AG04449 (cell line): ENCODE measurements at regions not wholly inside any gene's neighbourhood (a gene's known extent, or its start where the extent isn't known, plus 50 kb on each side); places are given as distances from the start of the nearest gene placed in this dataset.
"Not testable (repeated sequence)": the region's sequence is repeated elsewhere in the genome, so short reads cannot be mapped to it uniquely, and the experiment has no call there.

ENCODE experiments used
- CTCF ChIA-PET: fragments of 350-600 bp; formaldehyde crosslinking; extraction: SDS; loops from one replicate; lab custom pipeline; 2021; ENCODE audit warnings: antibody characterized with exemption; lab: Yijun Ruan, JAX
- POLR2A ChIA-PET: fragments of 400-600, 350-600 bp; formaldehyde crosslinking; extraction: SDS; loops from one replicate; lab custom pipeline; 2020; ENCODE audit warnings: antibody characterized with exemption, inconsistent platforms; lab: Yijun Ruan, JAX
- DNase-seq: peaks from one replicate; pipeline ENCODE4 v3.0.0-alpha.2; 2010; ENCODE audit warnings: low read depth, low spot score
- H3K4me3 ChIP-seq: 2 replicates; pipeline ENCODE4 v1.5.1; 2011; ENCODE audit warnings: low read depth, mild to moderate bottlenecking, control low read depth, low read length
- TF ChIP-seq, protein P1 (sequence below): IDR thresholded peaks from one replicate; pipeline ENCODE4 v1.5.1; 2011; ENCODE audit warnings: mild to moderate bottlenecking, moderate library complexity, low read length, control low read depth, inconsistent platforms; ENCODE audit not compliant: insufficient read depth; ENCODE audit errors: missing control alignments

DNA sequence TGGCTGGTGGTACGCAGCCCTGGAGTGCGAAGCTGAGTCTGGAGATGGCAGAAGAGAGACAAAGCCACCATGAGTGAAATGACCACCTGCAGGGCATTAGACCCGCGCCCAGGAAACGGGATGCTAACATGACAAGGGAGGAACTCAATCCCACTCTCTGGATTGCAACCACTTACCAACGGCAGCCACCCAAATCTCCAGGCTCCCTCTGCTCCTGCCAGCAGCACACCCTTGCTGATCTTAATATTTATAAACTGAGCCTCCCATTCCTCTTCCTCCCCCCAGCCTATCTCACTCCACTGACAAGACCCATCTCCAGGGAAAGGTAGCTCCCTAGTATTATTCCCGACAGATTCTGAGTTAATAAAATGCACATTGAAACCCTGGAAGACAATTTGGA, 1508.8 kb downstream of the FOXD4L5 start:
- H3K4me3 ChIP-seq, CTCF ChIA-PET, POLR2A ChIA-PET, DNase-seq: not testable (repeated sequence)

DNA sequence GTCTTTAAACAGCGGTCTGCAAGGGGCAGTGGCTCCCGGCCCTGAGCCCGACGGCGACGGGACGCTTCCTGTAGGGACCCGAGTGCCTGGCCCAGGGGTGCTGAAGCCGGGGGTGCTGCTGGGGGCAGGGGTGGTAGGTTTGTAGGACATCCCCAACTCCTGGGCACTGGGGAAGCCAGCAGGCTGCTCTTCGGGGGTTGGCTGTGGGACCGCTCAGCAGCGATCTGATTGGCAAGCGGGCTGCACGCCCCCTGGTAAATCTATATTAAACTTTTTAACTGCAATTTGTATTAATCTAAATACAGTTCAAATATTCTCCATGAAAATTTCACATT, 1510.0 kb downstream of the FOXD4L5 start:
- H3K4me3 ChIP-seq, DNase-seq, POLR2A ChIA-PET, CTCF ChIA-PET: not testable (repeated sequence)

DNA sequence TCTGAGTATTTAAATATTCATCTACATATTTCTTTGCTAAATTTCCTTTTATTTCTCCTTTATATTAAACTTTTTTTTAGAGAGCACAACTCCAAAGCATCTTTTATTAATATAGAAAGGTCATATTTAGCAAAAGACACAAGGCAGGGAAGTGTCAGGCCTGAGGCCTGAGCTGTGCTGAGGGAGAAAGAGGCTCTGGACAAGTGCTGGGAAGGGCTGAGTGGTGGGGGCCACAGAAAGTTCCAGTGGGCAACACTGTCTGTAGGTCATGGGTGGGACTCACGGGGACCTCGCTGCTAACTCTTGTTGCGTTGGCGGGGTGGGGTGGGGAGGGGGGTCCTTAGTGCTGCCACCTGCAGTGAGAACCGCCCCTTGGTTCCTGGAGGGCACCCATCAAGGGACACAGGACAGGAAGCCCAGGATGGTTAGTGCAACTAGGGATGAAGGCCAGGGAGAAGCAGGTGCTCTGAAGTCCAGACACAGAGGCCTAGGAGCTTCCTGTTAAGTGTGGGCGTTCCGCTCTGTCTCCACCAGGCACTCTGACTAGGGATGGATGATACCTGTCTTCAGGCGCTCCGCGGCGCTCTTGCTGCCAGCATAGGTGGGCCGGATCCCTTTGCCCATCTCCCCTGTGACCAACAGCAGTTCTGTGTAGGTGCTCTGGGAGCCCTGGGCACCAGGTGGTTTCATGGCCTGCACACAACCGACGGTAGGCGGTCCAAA, 1510.5 kb downstream of the FOXD4L5 start:
- CTCF ChIA-PET, H3K4me3 ChIP-seq, DNase-seq, POLR2A ChIA-PET: not testable (repeated sequence)

DNA sequence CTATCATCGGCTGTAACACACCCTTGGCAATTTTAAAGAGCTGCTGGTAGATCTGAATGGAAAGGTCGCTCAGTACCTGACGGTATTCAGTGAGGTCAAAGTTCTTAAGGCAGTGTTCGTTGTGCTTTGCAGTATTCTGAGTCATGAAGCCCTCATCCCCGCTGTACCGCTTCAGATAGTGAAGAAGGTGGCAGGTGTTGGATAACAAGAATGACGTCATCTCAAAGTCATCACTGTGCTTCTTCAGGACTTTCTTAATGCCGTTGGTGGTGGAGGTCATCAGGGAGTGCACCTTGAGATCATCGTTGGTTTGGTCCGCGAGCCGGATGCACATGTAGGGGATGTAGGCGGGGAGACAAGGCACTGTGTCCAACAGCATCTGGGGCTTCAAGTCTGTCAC, 1522.8 kb downstream of the FOXD4L5 start:
- POLR2A ChIA-PET, DNase-seq, H3K4me3 ChIP-seq, CTCF ChIA-PET: not testable (repeated sequence)

DNA sequence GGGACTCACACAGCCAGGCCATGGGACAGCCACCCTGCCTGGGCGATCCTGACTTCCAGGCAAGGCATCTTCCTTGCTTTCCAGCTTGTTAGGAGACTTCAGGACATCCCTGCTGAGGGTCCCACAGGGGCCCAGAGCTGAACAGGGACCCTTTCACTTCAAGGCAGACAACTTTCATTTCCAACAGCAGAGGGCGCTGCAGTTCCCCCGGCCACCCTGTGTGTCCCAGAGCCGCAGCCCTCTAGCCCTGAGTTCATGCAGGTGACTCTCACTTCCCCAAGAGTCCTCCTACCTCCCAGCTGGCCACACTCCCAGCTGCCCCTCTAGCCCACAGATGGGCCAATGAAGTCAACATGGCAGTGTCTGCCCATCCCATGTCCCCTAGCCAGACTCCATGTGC, 1556.0 kb downstream of the FOXD4L5 start:
- POLR2A ChIA-PET: not testable (repeated sequence)

DNA sequence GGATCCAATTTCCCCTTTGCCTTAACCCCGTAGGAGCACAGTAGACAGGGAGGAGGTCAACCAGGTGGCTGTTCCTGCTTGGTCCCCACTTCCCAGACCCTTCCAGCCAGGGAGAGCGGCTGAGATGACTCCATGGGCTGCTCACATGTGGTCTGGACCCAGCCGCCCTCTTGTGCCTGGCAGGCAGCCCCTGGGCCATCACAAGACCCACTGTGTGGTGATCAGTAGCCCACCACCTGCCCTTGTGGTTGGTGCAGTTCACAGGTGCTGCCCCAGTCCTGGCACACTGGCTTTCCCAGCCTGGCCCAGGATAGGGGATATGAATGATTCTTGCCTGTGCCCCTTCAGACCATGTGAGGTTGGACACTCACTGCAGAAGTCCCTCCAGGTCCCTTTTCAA, 1556.7 kb downstream of the FOXD4L5 start:
- ChIA-PET CTCF (no interaction called here), POLR2A (no interaction called here)
- TF ChIP-seq, protein P1, sequence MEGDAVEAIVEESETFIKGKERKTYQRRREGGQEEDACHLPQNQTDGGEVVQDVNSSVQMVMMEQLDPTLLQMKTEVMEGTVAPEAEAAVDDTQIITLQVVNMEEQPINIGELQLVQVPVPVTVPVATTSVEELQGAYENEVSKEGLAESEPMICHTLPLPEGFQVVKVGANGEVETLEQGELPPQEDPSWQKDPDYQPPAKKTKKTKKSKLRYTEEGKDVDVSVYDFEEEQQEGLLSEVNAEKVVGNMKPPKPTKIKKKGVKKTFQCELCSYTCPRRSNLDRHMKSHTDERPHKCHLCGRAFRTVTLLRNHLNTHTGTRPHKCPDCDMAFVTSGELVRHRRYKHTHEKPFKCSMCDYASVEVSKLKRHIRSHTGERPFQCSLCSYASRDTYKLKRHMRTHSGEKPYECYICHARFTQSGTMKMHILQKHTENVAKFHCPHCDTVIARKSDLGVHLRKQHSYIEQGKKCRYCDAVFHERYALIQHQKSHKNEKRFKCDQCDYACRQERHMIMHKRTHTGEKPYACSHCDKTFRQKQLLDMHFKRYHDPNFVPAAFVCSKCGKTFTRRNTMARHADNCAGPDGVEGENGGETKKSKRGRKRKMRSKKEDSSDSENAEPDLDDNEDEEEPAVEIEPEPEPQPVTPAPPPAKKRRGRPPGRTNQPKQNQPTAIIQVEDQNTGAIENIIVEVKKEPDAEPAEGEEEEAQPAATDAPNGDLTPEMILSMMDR: no peak
- DNase-seq: no peak
- H3K4me3 ChIP-seq: no peak overlapping the region

More for the DNA sequence above, 1556.0 kb downstream of the FOXD4L5 start:
- CTCF ChIA-PET, H3K4me3 ChIP-seq, DNase-seq: not testable (repeated sequence)

DNA sequence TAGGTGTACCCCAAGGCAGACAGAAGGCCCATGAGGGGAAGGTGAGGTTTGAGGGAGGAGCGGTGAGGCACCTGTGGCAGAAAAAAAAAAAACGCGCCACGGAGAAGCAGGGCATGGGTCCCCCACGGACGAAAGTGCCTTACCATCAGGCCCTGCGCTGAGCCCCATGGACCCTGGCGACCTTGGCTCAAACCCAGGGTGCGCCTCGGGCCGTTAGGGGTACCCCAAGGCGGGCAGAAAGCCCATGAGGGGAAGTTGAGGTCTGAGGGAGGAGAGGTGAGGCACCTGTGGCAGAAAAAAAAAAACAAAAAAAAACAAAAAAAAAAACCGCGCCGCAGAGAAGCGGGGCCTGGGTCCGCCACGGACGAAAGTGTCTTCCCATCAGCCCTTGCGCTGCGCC, 1576.7 kb downstream of the FOXD4L5 start:
- POLR2A ChIA-PET, H3K4me3 ChIP-seq, CTCF ChIA-PET, DNase-seq: not testable (repeated sequence)

DNA sequence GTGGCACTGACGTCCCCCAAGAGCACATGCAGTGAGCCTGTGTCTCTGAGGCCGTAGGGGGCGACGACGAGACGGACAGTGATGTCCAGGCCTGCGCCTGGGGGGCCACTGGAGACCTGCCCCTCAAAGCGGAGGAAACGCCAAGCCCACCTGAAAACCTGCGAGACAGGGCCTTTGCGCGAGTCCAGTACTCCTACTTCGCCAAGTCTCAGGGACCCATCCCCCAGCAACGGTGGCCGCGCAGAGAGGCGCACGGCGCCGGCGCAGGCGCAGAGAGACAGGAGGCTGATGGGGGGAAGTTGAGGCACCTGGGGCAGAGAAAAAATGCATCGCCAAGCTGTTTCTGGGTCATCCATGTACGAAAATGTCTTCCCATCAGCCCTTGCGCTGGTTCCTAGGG, 1580.6 kb downstream of the FOXD4L5 start:
- POLR2A ChIA-PET, H3K4me3 ChIP-seq, DNase-seq, CTCF ChIA-PET: not testable (repeated sequence)

DNA sequence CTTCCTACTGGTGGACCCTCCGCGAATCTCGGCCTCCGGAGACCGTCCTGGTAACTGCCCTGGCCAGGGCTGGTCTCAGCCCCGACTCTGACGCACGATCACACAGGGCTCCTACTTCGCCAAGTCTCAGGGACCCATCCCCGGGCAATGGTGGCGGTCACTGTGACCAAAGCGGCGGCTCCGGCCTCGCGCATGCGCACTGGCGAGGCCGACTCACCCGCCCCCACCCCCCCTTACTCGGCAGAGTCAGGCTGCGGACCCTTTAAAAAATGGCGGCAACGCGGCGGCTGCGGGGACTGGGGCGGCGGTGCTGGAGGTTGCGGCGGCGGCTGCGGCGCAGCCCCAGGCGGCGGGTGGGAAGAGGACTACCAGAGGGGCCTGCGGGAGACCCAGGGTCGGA, 1581.3 kb downstream of the FOXD4L5 start:
- POLR2A ChIA-PET, DNase-seq, CTCF ChIA-PET: not testable (repeated sequence)
- H3K4me3 ChIP-seq: peak overlapping the region; percentile 36

DNA sequence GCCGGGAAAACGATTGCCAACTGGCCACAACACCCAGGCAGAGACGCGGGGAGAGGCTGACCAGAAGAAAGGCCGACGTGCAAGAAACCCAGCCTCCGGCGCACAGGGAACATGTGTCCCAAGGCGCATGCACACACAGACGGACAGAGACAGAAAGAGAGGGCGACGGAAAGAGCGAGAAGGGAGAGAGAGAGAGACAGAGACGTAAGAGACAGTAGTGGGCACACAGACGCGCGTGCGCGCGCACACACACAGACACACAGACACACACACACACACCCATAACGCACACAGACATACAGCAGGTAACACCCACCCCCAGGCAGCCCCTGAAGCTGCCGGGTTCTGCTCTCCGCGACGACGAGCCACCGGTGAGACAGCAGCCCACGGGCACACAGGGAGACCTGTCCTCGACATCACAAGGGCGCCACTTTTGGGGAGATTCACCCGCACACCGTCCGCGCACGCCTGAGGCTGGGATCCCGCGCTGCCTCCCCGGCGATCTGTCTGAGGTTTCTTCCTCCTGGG, 1581.8 kb downstream of the FOXD4L5 start:
- DNase-seq, POLR2A ChIA-PET, H3K4me3 ChIP-seq, CTCF ChIA-PET: not testable (repeated sequence)
